GM12878 (cell line): ENCODE measurements at regions not wholly inside any gene's neighbourhood (a gene's known extent, or its start where the extent isn't known, plus 50 kb on each side); places are given as distances from the start of the nearest gene placed in this dataset.

Source experiments
- ATAC-seq: fragments of 200-7000 bp; cut with Tn5 transposase; 3 replicates; pipeline ENCODE4 v1.9.1; 2020; ENCODE audit warnings: mild to moderate bottlenecking, moderate library complexity
- BruUV-seq: library from RNA; stranded (reverse); fragments of 400-500 nt; replicated peaks from 2 replicates; lab custom pipeline; 2021; lab: Mats Ljungman, UMichigan
- CTCF ChIA-PET: fragments of 300-600 bp; sonication (Branson Sonifier 250); formaldehyde crosslinking; extraction: SDS; loops from one replicate; lab custom pipeline; 2021; ENCODE audit warnings: inconsistent platforms; lab: Yijun Ruan, JAX
- POLR2A ChIA-PET: fragments of 350-600 bp; formaldehyde crosslinking; extraction: SDS; loops from one replicate; lab custom pipeline; 2021; ENCODE audit warnings: inconsistent platforms; lab: Charles Lee
- RAD21 ChIA-PET: fragments of 300-600 bp; sonication (Branson Sonifier 250); formaldehyde crosslinking; loops from one replicate; lab custom pipeline; 2023; ENCODE audit warnings: antibody characterized with exemption; ENCODE audit not compliant: unreplicated experiment; lab: Charles Lee
- SMC1A ChIA-PET: fragments of 300-600 bp; sonication (Branson Sonifier 250); formaldehyde crosslinking; loops from one replicate; lab custom pipeline; 2023; ENCODE audit not compliant: unreplicated experiment, uncharacterized antibody; lab: Charles Lee
- DNase-seq: peaks from one replicate; pipeline ENCODE4 v3.0.0-alpha.2; 2011; ENCODE audit warnings: low read depth, low spot score
- FAIRE-seq: peaks from 3 replicates; lab custom pipeline; 2011; peaks lifted over from hg19 to GRCh38; lab: Jason Lieb, UNC
- H2AFZ ChIP-seq: 2 replicates; pipeline ENCODE4 v1.6.0; 2011; ENCODE audit warnings: low read depth, low read length, control low read depth; ENCODE audit not compliant: control insufficient read depth
- H3K27ac ChIP-seq: 2 replicates; pipeline ENCODE4 v1.5.1; 2011; ENCODE audit warnings: control low read depth; ENCODE audit not compliant: control insufficient read depth, insufficient read depth
- H3K27me3 ChIP-seq, 2 experiments: replicated peaks in 1 of 2; 2 replicates each; pipeline versions ENCODE4 v1.6.0 to v1.6.1; 2011; ENCODE audit warnings: low read length in 1 of 2; ENCODE audit not compliant: control insufficient read depth in 2 of 2, insufficient read depth in 2 of 2
- H3K36me3 ChIP-seq, 2 experiments: 2 replicates each; pipeline ENCODE4 v1.5.1; 2011; ENCODE audit warnings: low read length in 1 of 2; ENCODE audit not compliant: control insufficient read depth in 2 of 2, insufficient read depth in 2 of 2
- H3K4me1 ChIP-seq: 2 replicates; pipeline ENCODE4 v1.6.1; 2011; ENCODE audit warnings: mild to moderate bottlenecking, low read length, moderate library complexity, mixed read lengths; ENCODE audit not compliant: control insufficient read depth, insufficient read depth
- H3K4me2 ChIP-seq: 2 replicates; pipeline ENCODE4 v1.6.0; 2011; ENCODE audit warnings: control low read depth; ENCODE audit not compliant: control insufficient read depth, insufficient read depth
- H3K4me3 ChIP-seq: fragments of 200-600 bp; sonication (generic); 2 replicates; pipeline ENCODE4 v1.5.1; 2016
- H3K79me2 ChIP-seq: 2 replicates; pipeline ENCODE4 v1.6.0; 2011; ENCODE audit warnings: low read length; ENCODE audit not compliant: control insufficient read depth, insufficient read depth
- H3K9ac ChIP-seq: 2 replicates; pipeline ENCODE4 v1.8.0; 2011; ENCODE audit warnings: low read length, control low read depth, mixed read lengths; ENCODE audit not compliant: control insufficient read depth, insufficient read depth
- H3K9me3 ChIP-seq: replicated peaks from 3 replicates; pipeline ENCODE4 v1.5.1; 2011; ENCODE audit warnings: mild to moderate bottlenecking, low read length; ENCODE audit not compliant: control insufficient read depth, insufficient read depth
- H4K20me1 ChIP-seq: 2 replicates; pipeline ENCODE4 v1.6.0; 2011; ENCODE audit not compliant: control insufficient read depth, insufficient read depth
- BHLHE40 ChIP-seq, 2 experiments: fragments of 450-650 bp in 1 of 2; IDR thresholded peaks; 2 replicates each; pipeline ENCODE4 v1.6.1; 2011 to 2017; ENCODE audit warnings: low read depth in 2 of 2, borderline replicate concordance in 1 of 2, improper control_type of control experiment in 1 of 2, low read length in 1 of 2, mild to moderate bottlenecking in 1 of 2
- MYB ChIP-seq: fragments of 150-350 bp; IDR thresholded peaks from 2 replicates; pipeline ENCODE4 v1.6.1; 2014; ENCODE audit warnings: mild to moderate bottlenecking, low read depth, low read length, borderline replicate concordance
- TBL1XR1 ChIP-seq: IDR thresholded peaks from 2 replicates; pipeline ENCODE4 v1.6.1; 2012; ENCODE audit warnings: low read depth, low read length, improper control_type of control experiment
- WGBS: methylation state at CpG from one replicate; pipeline ENCODE4 v1.1.6; 2016; ENCODE audit warnings: low lambda C conversion rate; ENCODE audit not compliant: insufficient replicate concordance, insufficient coverage; ENCODE audit errors: missing lambda C conversion rate; 5-methylcytosine and 5-hydroxymethylcytosine counted together
- in situ Hi-C: fragments of 300-500 bp; cut with MboI; formaldehyde crosslinking; loops from 9 replicates; pipeline ENCODE4 v1.14.3; 2018; ENCODE audit warnings: mixed read lengths
- intact Hi-C: fragments of 100-400 bp; cut with micrococcal nuclease; formaldehyde crosslinking; loops from one replicate; pipeline ENCODE4 v1.14.2; 2022; ENCODE audit not compliant: unreplicated experiment
- TF ChIP-seq, protein P1 (sequence below): IDR thresholded peaks from 2 replicates; pipeline ENCODE4 v1.6.1; 2011; ENCODE audit warnings: borderline replicate concordance, low read depth, mild to moderate bottlenecking, moderate library complexity, low read length; ENCODE audit not compliant: insufficient read depth, poor library complexity, severe bottlenecking
- TF ChIP-seq, protein P2 (sequence below): fragments of 450-650 bp; IDR thresholded peaks from 2 replicates; pipeline ENCODE4 v1.6.1; 2017; ENCODE audit warnings: mild to moderate bottlenecking

DNA sequence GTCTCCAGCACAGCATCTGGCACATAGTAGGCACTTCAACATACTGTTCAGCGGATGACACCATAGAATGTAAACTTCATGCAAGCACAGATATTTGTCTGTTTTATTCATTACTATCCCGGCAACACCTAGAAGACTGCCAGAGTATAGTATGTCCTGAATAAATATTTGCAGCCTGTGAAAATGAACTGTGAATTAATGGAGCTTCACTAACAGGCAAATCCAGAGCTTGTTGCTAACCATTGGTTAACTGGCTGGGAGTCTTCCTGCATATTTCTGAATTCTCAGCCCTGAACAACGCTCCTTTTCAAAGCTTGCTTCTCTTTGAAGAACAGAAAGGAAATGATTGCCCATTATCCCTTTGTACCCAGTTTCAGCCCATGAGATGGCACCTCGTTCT lies 243.3 kb upstream of the CRY1 start:
- SMC1A ChIA-PET = no interaction called here

GRCh38 chr12:107337346-107338095 lies 244.2 kb upstream of the CRY1 start:
- SMC1A ChIA-PET = no interaction called here
- no peak overlapping the region for H3K9ac ChIP-seq
- WGBS = 74% methylated on average over 9 of the region's 9 CpGs
- no peaks in the 10 kb centered on the region for H3K9me3 ChIP-seq
- H3K4me1 ChIP-seq = no peaks in the 10 kb centered on the region
- H3K27ac ChIP-seq = no peak overlapping the region
- RAD21 ChIA-PET = no interaction called here
- TF ChIP-seq MYB (no peak), TBL1XR1 (no peak)
- TF ChIP-seq, protein P1, sequence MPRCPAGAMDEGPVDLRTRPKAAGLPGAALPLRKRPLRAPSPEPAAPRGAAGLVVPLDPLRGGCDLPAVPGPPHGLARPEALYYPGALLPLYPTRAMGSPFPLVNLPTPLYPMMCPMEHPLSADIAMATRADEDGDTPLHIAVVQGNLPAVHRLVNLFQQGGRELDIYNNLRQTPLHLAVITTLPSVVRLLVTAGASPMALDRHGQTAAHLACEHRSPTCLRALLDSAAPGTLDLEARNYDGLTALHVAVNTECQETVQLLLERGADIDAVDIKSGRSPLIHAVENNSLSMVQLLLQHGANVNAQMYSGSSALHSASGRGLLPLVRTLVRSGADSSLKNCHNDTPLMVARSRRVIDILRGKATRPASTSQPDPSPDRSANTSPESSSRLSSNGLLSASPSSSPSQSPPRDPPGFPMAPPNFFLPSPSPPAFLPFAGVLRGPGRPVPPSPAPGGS = no peak
- H3K4me2 ChIP-seq = no peak overlapping the region
- H3K36me3 ChIP-seq = no peaks in the 10 kb centered on the region
- H3K4me3 ChIP-seq = no peak overlapping the region
- no peaks in the 10 kb centered on the region for H3K79me2 ChIP-seq
- no peaks in the 10 kb centered on the region for H4K20me1 ChIP-seq
- FAIRE-seq = no peak
- POLR2A ChIA-PET = no interaction called here
- DNase-seq = no peak
- BruUV-seq = no TSS peak
- in situ Hi-C loops (no loop called here), intact Hi-C loops (no loop called here)
- H3K27me3 ChIP-seq = peaks cover 0 to 2% of the 10 kb centered on the region in 2 experiments; a peak in 3 of 4 replicates
- ATAC-seq = no peak
- CTCF ChIA-PET = interaction anchor here (0.9 kb wide), 1 partner anchor 15 kb away, joined by 4 read pairs; no protein-coding TSS in a partner anchor
- no peak overlapping the region for H2AFZ ChIP-seq

More for the DNA sequence above, 243.3 kb upstream of the CRY1 start:
- in situ Hi-C loops = no loop called here
- no peaks in the 10 kb centered on the region for H3K9me3 ChIP-seq
- H2AFZ ChIP-seq = no peak overlapping the region
- no peaks in the 10 kb centered on the region for H3K4me1 ChIP-seq
- intact Hi-C loops = no loop called here
- H3K4me3 ChIP-seq = no peak overlapping the region
- H4K20me1 ChIP-seq = no peaks in the 10 kb centered on the region
- FAIRE-seq (no peak), DNase-seq (no peak)
- H3K27me3 ChIP-seq = peaks cover 0 to 2% of the 10 kb centered on the region in 2 experiments; a peak in 3 of 4 replicates
- no peaks in the 10 kb centered on the region for H3K36me3 ChIP-seq
- BruUV-seq = no TSS peak
- POLR2A ChIA-PET = no interaction called here
- 53% methylated on average over 4 of the region's 4 CpGs for WGBS
- TF ChIP-seq, protein P2, sequence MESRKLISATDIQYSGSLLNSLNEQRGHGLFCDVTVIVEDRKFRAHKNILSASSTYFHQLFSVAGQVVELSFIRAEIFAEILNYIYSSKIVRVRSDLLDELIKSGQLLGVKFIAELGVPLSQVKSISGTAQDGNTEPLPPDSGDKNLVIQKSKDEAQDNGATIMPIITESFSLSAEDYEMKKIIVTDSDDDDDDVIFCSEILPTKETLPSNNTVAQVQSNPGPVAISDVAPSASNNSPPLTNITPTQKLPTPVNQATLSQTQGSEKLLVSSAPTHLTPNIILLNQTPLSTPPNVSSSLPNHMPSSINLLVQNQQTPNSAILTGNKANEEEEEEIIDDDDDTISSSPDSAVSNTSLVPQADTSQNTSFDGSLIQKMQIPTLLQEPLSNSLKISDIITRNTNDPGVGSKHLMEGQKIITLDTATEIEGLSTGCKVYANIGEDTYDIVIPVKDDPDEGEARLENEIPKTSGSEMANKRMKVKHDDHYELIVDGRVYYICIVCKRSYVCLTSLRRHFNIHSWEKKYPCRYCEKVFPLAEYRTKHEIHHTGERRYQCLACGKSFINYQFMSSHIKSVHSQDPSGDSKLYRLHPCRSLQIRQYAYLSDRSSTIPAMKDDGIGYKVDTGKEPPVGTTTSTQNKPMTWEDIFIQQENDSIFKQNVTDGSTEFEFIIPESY = no peak
- TF ChIP-seq BHLHE40 (IDR thresholded peaks at IDR 0.05; ENCODE audit: borderline replicate concordance in 1 of 2, low read depth in 2 of 2, low read length in 1 of 2) = no peak
- TF ChIP-seq, all 136 proteins: peak for 0
- Histone ChIP-seq H3K4me2 (no peak overlapping the region), H3K27ac (no peak overlapping the region), H3K9ac (no peak overlapping the region), H3K79me2 (no peaks in the 10 kb centered on the region)
- CTCF ChIA-PET = interaction anchor here (0.9 kb wide), 1 partner anchor 16 kb away, joined by 4 read pairs; no protein-coding TSS in a partner anchor
- no peak for ATAC-seq
- RAD21 ChIA-PET = no interaction called here
